Thyroid gland (tissue), 4 donors: ENCODE measurements at regions not wholly inside any gene's neighbourhood (a gene's known extent, or its start where the extent isn't known, plus 50 kb on each side); places are given as distances from the start of the nearest gene placed in this dataset.
A peak's percentile ranks its signal among the peaks of the same experiment; 100 is the strongest.

Source experiments
- DNase-seq, 2 donors: peaks; one replicate each; pipeline ENCODE4 v3.0.0-alpha.2; 2019
- H3K27ac ChIP-seq, 3 donors: fragments of 200-600 bp; sonication (generic); 1 replicate in 2 of 3; 2 replicates in 1 of 3; pipeline ENCODE4 v1.5.1; 2016 to 2019; ENCODE audit warnings: mild to moderate bottlenecking in 1 of 3, moderate library complexity in 1 of 3
- H3K27me3 ChIP-seq: fragments of 200-600 bp; sonication (generic); one replicate; pipeline ENCODE4 v1.5.1; 2019
- H3K36me3 ChIP-seq, 2 donors: fragments of 200-600 bp; sonication (generic); one replicate each; pipeline ENCODE4 v1.5.1; 2016 to 2019
- H3K4me1 ChIP-seq, 2 donors: fragments of 200-600 bp; sonication (generic); one replicate each; pipeline ENCODE4 v1.5.1; 2017 to 2019
- H3K4me3 ChIP-seq, 3 donors: fragments of 200-600 bp; sonication (generic); replicated peaks in 1 of 3; 1 replicate in 2 of 3; 2 replicates in 1 of 3; pipeline ENCODE4 v1.5.1; 2016; ENCODE audit warnings: mild to moderate bottlenecking in 1 of 3
- H3K9me3 ChIP-seq: fragments of 200-600 bp; sonication (generic); one replicate; pipeline ENCODE4 v1.5.1; 2017
- POLR2A ChIP-seq, 2 donors: fragments of 450-650 bp; IDR thresholded peaks; one replicate each; pipeline ENCODE4 v1.6.1; 2017; ENCODE audit warnings: antibody characterized with exemption in 2 of 2, mild to moderate bottlenecking in 2 of 2, moderate library complexity in 1 of 2
- WGBS, 2 donors: methylation state at CpG; one replicate each; pipeline ENCODE4 v1.1.5; 2017; 5-methylcytosine and 5-hydroxymethylcytosine counted together
- intact Hi-C: fragments of 100-400 bp; cut with DNase I; formaldehyde crosslinking; loops from one replicate; pipeline ENCODE4 v1.15.1; 2023
- TF ChIP-seq, protein P1 (sequence below), 6 experiments: fragments of 200-600 bp in 3 of 6; fragments of 450-650 bp in 3 of 6; sonication (generic) in 3 of 6; IDR thresholded peaks; one replicate each; pipeline ENCODE4 v1.5.1; 2016 to 2019; ENCODE audit warnings: antibody characterized with exemption in 6 of 6, mild to moderate bottlenecking in 2 of 6, inconsistent platforms in 1 of 6, moderate library complexity in 1 of 6

- 7 to 8% methylated on average over 8 to 9 of the region's 54 CpGs for WGBS, 2 donors
- peak; percentile 58 to 61 for DNase-seq
- no peaks in the 10 kb centered on the region for H3K36me3 ChIP-seq
- TF ChIP-seq, protein P1, sequence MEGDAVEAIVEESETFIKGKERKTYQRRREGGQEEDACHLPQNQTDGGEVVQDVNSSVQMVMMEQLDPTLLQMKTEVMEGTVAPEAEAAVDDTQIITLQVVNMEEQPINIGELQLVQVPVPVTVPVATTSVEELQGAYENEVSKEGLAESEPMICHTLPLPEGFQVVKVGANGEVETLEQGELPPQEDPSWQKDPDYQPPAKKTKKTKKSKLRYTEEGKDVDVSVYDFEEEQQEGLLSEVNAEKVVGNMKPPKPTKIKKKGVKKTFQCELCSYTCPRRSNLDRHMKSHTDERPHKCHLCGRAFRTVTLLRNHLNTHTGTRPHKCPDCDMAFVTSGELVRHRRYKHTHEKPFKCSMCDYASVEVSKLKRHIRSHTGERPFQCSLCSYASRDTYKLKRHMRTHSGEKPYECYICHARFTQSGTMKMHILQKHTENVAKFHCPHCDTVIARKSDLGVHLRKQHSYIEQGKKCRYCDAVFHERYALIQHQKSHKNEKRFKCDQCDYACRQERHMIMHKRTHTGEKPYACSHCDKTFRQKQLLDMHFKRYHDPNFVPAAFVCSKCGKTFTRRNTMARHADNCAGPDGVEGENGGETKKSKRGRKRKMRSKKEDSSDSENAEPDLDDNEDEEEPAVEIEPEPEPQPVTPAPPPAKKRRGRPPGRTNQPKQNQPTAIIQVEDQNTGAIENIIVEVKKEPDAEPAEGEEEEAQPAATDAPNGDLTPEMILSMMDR (IDR thresholded peaks at IDR 0.05), result peak in 5 of 6 experiments; percentile 51 to 94 (median 84)
- no peak for TF ChIP-seq POLR2A (IDR thresholded peaks at IDR 0.05)
- H3K9me3 ChIP-seq, result no peaks in the 10 kb centered on the region
- H3K27me3 ChIP-seq, result no peaks in the 10 kb centered on the region
- intact Hi-C loops, result loop anchor here (5.0 kb wide), 2 partner anchors 355 to 375 kb away; no protein-coding TSS in a partner anchor
- no peak overlapping the region for H3K27ac ChIP-seq
- peaks cover 4 to 11% of the 10 kb centered on the region in 2 donors for H3K4me1 ChIP-seq
- H3K4me3 ChIP-seq, result no peak overlapping the region
Measured at GRCh38 chr1:10867138-10867721, 70.8 kb upstream of the CASZ1 start.

DNA sequence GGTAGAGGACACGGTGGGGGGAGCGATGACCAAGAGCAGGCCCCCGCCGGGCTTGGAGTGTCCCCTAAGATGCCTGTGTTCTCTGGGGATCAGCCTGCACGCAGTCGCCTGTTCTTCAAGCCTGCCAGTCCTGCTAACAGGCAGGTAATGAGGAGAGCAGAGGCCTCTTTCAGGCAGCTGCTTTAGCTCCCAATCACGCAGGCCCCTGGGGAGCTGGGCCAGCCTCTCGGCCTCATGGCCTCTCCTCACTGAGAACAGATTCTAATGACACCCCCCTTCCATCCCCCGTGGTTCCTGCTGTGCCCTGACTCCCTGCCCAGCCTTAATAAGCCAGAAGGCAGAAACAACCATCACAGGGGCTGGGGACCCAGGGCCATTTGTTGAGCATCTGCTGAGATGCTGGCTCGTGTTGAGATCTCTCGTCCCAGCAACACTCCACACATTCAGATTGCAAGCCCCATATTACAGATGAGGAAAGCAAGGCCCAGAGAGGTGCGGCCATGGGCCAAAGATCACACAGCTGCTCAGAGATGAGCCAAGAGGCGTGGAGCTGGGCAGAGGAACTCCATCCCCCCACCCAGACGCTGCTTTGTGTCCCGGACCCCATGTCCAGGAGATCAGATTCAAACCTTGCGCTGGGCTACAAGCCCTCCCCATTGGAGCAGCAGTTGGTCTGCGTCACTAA lies 71.6 kb upstream of the CASZ1 start:
- 66 to 71% methylated on average over 16 to 17 of the region's 17 CpGs for WGBS, 2 donors
- TF ChIP-seq, protein P1 (IDR thresholded peaks at IDR 0.05), result no peak
- TF ChIP-seq POLR2A (IDR thresholded peaks at IDR 0.05), result no peak

GRCh38 chr1:10868599-10868965 lies 72.1 kb upstream of the CASZ1 start:
- Histone ChIP-seq H3K27me3 (no peaks in the 10 kb centered on the region), H3K9me3 (no peaks in the 10 kb centered on the region), H3K36me3 (no peaks in the 10 kb centered on the region), H3K27ac (no peak overlapping the region), H3K4me1 (peaks cover 4 to 11% of the 10 kb centered on the region in 2 donors), H3K4me3 (no peak overlapping the region)
- 71 to 73% methylated on average over 5 to 6 of the region's 6 CpGs for WGBS, 2 donors
- intact Hi-C loops, result loop anchor here (5.0 kb wide), 2 partner anchors 356 to 376 kb away; no protein-coding TSS in a partner anchor
- no peak for TF ChIP-seq POLR2A (IDR thresholded peaks at IDR 0.05)
- TF ChIP-seq, protein P1 (IDR thresholded peaks at IDR 0.05), result no peak
- DNase-seq, result no peak

More for the DNA sequence above, 71.6 kb upstream of the CASZ1 start:
- H3K27ac ChIP-seq, result no peak overlapping the region
- no peaks in the 10 kb centered on the region for H3K9me3 ChIP-seq
- H3K4me3 ChIP-seq, result no peak overlapping the region
- DNase-seq, result no peak
- H3K4me1 ChIP-seq, result peaks cover 4 to 11% of the 10 kb centered on the region in 2 donors
- no peaks in the 10 kb centered on the region for H3K27me3 ChIP-seq
- intact Hi-C loops, result loop anchor here (5.0 kb wide), 2 partner anchors 356 to 376 kb away; no protein-coding TSS in a partner anchor
- H3K36me3 ChIP-seq, result no peaks in the 10 kb centered on the region

GRCh38 chr1:10869933-10870332 lies 73.5 kb upstream of the CASZ1 start:
- H3K4me3 ChIP-seq, result no peak overlapping the region
- H3K36me3 ChIP-seq, result no peaks in the 10 kb centered on the region
- peaks cover 4 to 11% of the 10 kb centered on the region in 2 donors for H3K4me1 ChIP-seq
- intact Hi-C loops, result loop anchor here (5.0 kb wide), 2 partner anchors 358 to 378 kb away; no protein-coding TSS in a partner anchor
- WGBS, 2 donors, result 33 to 42% methylated on average over 1 of the region's 1 CpG
- DNase-seq, result no peak
- no peaks in the 10 kb centered on the region for H3K27me3 ChIP-seq
- no peak overlapping the region for H3K27ac ChIP-seq
- H3K9me3 ChIP-seq, result no peaks in the 10 kb centered on the region
- TF ChIP-seq, protein P1 (IDR thresholded peaks at IDR 0.05), result no peak
- TF ChIP-seq POLR2A (IDR thresholded peaks at IDR 0.05), result no peak
